Pancreas (tissue), 10 donors: ENCODE measurements at regions not wholly inside any gene's neighbourhood (a gene's known extent, or its start where the extent isn't known, plus 50 kb on each side); places are given as distances from the start of the nearest gene placed in this dataset.

Experiments used
- ATAC-seq, 4 donors: fragments of 200-7000 bp; cut with Tn5 transposase; one replicate each; pipeline versions ENCODE4 v1.8.0 to v1.9.1; 2020; ENCODE audit warnings: mild to moderate bottlenecking in 4 of 4, moderate library complexity in 4 of 4
- DNase-seq, 6 donors: peaks; one replicate each; pipeline ENCODE4 v3.0.0-alpha.2; 2020
- FAIRE-seq: peaks from 2 replicates; lab custom pipeline; 2012; peaks lifted over from hg19 to GRCh38; lab: Jason Lieb, UNC
- H3K27ac ChIP-seq, 4 donors: fragments of 200-600 bp; sonication (generic); 1 replicate in 3 of 4; 2 replicates in 1 of 4; pipeline versions ENCODE4 v1.5.0 to v1.8.0; 2020
- H3K27me3 ChIP-seq, 4 donors: fragments of 200-600 bp; one replicate each; pipeline ENCODE4 v1.8.0; 2021
- H3K36me3 ChIP-seq, 3 donors: fragments of 200-600 bp; sonication (generic) in 1 of 3; one replicate each; pipeline versions ENCODE4 v1.5.0 to v1.8.0; 2020 to 2021
- H3K4me1 ChIP-seq, 3 donors: fragments of 200-600 bp; one replicate each; pipeline ENCODE4 v1.8.0; 2021
- H3K4me3 ChIP-seq, 4 donors: fragments of 200-600 bp; sonication (generic) in 2 of 4; one replicate each; pipeline versions ENCODE4 v1.5.0 to v1.8.0; 2020 to 2021
- H3K9me3 ChIP-seq, 4 donors: fragments of 200-600 bp; one replicate each; pipeline ENCODE4 v1.8.0; 2021
- CTCF ChIP-seq, 4 donors: fragments of 200-600 bp; sonication (generic) in 3 of 4; IDR thresholded peaks; one replicate each; pipeline versions ENCODE4 v1.5.0 to v1.8.0; 2021; ENCODE audit warnings: antibody characterized with exemption in 4 of 4
- WGBS, 2 donors: extraction: QIAGEN DNeasy Blood & Tissue Kit; methylation state at CpG; one replicate each; pipeline ENCODE4 v1.1.7; 2013; 5-methylcytosine and 5-hydroxymethylcytosine counted together
- intact Hi-C, 3 donors: fragments of 100-400 bp; cut with DNase I; formaldehyde crosslinking; loops; one replicate each; pipeline versions ENCODE4 v1.11.1 to v1.14.2; 2022
- donor health status: healthy with polysubstance abuse.
- donor health status: DM: no; HTN: no; CAD: no; lungs with moderate emphysema.
- donor health status: DM: no; HTN: no; CAD: no.
- donor health status: control.
- donor health status: control.
- donor health status: Bipolar disorder and iron deficiency.
- donor health status: DM: yes; HTN: yes; CAD: no.
- donor health status: DM: no; HTN: no; CAD: no.
- donor health status: DM: no; HTN: no; CAD: no.
- donor health status: DM: yes; HTN: yes; CAD: no.

GRCh38 chr7:156389116-156389692 lies 251.4 kb upstream of the RNF32 start:
- FAIRE-seq: no peak
- Histone ChIP-seq H3K27ac (no peak overlapping the region), H3K4me3 (no peak overlapping the region), H3K36me3 (no peaks in the 10 kb centered on the region), H3K4me1 (no peaks in the 10 kb centered on the region), H3K27me3 (no peaks in the 10 kb centered on the region), H3K9me3 (no peaks in the 10 kb centered on the region)
- TF ChIP-seq CTCF (IDR thresholded peaks at IDR 0.05): no peak
- ATAC-seq: no peak
- no peak for DNase-seq
- intact Hi-C loops: no loop called here
- WGBS, 2 donors: 83 to 91% methylated on average over 24 of the region's 24 CpGs

- DNase-seq (no peak), FAIRE-seq (no peak), ATAC-seq (no peak)
- H3K4me1 ChIP-seq: no peaks in the 10 kb centered on the region
- H3K4me3 ChIP-seq: no peak overlapping the region
- no peaks in the 10 kb centered on the region for H3K9me3 ChIP-seq
- WGBS, 2 donors: 17 to 23% methylated on average over 6 of the region's 6 CpGs
- no peak for TF ChIP-seq CTCF (IDR thresholded peaks at IDR 0.05)
- H3K27me3 ChIP-seq: no peaks in the 10 kb centered on the region
- H3K27ac ChIP-seq: no peak overlapping the region
- intact Hi-C loops: no loop called here
- no peaks in the 10 kb centered on the region for H3K36me3 ChIP-seq
Observed at GRCh38 chr7:156386097-156386496, 254.5 kb upstream of the RNF32 start.

GRCh38 chr7:156384706-156385105 lies 255.9 kb upstream of the RNF32 start:
- TF ChIP-seq CTCF (IDR thresholded peaks at IDR 0.05): no peak
- FAIRE-seq (no peak), DNase-seq (no peak), ATAC-seq (no peak)
- Histone ChIP-seq H3K36me3 (no peaks in the 10 kb centered on the region), H3K27me3 (no peaks in the 10 kb centered on the region), H3K4me1 (peaks cover 0 to 10% (median 0%) of the 10 kb centered on the region in 3 donors), H3K9me3 (no peaks in the 10 kb centered on the region), H3K4me3 (no peak overlapping the region), H3K27ac (no peak overlapping the region)
- intact Hi-C loops: no loop called here
- WGBS, 2 donors: 79 to 90% methylated on average over 14 of the region's 14 CpGs

- no peak for FAIRE-seq
- no peak for TF ChIP-seq CTCF (IDR thresholded peaks at IDR 0.05)
Observed at GRCh38 chr7:156383526-156383925, 257.0 kb upstream of the RNF32 start.

GRCh38 chr7:156380261-156380660 lies 260.3 kb upstream of the RNF32 start:
- intact Hi-C loops: no loop called here
- Histone ChIP-seq H3K27ac (peak overlapping the region in 1 of 4 donors; percentile 53), H3K9me3 (no peaks in the 10 kb centered on the region), H3K27me3 (no peaks in the 10 kb centered on the region), H3K36me3 (no peaks in the 10 kb centered on the region), H3K4me3 (no peak overlapping the region), H3K4me1 (peaks cover 0 to 16% (median 0%) of the 10 kb centered on the region in 3 donors)
- ATAC-seq (peak; percentile 92 to 98 (median 94)), FAIRE-seq (no peak), DNase-seq (peak in 4 of 6 donors; percentile 30 to 75 (median 73))
- 15 to 25% methylated on average over 4 of the region's 4 CpGs for WGBS, 2 donors
- no peak for TF ChIP-seq CTCF (IDR thresholded peaks at IDR 0.05)

More at GRCh38 chr7:156383526-156383925, 257.0 kb upstream of the RNF32 start:
- Histone ChIP-seq H3K9me3 (no peaks in the 10 kb centered on the region), H3K36me3 (no peaks in the 10 kb centered on the region), H3K4me1 (peaks cover 0 to 16% (median 0%) of the 10 kb centered on the region in 3 donors), H3K4me3 (no peak overlapping the region), H3K27ac (no peak overlapping the region), H3K27me3 (no peaks in the 10 kb centered on the region)
- intact Hi-C loops: no loop called here
- ATAC-seq (no peak), DNase-seq (no peak)
- WGBS, 2 donors: 60 to 65% methylated on average over 4 of the region's 4 CpGs
